ENCODE measurements at regions not wholly inside any gene's neighbourhood (a gene's known extent, or its start where the extent isn't known, plus 50 kb on each side); places are given as distances from the start of the nearest gene placed in this dataset.

DNA sequence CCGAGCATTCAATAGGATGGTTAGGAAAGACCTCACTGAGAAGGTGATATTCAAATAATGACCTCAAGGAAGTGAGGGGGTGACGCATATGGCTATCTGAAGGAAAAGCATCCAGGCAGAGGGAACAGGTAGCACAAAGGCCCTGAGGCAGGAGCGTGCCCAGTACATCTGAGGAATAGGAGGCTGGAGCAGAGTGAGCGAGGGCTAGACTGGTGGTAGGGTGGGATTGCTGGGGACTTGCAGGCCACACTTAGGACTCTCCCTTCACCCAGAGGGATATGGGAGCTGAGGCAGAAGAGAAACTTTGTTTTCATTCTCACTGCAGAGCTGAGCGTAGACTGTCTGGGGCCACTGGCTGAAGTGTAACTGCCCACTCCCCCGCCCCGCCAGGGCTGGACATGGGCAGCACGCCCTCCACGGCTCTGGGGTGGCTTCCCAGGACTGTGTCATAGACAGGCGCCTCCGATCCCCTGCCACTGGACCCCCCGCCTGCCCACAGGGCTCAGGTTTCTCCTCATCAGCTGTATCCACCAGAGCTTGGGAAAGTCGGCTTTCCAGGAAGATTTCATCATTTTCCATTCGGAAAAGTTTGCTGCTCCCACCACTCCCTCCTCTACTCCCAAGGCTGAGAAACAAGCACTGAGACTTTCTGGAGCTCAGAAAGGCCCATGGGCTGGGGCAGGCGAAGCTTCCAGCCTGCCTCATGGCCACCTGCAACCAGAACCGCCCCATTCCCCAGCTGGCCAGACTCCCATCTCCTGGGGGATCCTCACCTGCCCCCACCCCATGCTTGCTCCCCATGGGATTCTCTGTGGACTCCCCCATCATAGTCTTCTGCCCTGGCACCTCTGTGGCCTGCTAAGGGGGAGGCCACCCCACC, 142.6 kb downstream of the MRPL14 start:
- POLR2A ChIA-PET, result no interaction called here
- H3K27ac Mint-ChIP-seq (ENCODE audit: low read depth, unreplicated experiment), result no peak overlapping the region
- DNase-seq (ENCODE audit: unreplicated experiment), result no peak
- H3K4me1 Mint-ChIP-seq (ENCODE audit: insufficient read depth, unreplicated experiment), result no peaks in the 10 kb centered on the region
- no TSS peak for BruUV-seq (replicated peaks)
- H3K27me3 Mint-ChIP-seq (ENCODE audit: insufficient read depth, unreplicated experiment), result no peaks in the 10 kb centered on the region
- CTCF ChIA-PET, result no interaction called here
- H3K4me3 Mint-ChIP-seq (ENCODE audit: unreplicated experiment), result no peak overlapping the region
- no peaks in the 10 kb centered on the region for H3K9me3 Mint-ChIP-seq (ENCODE audit: unreplicated experiment)
- TF ChIP-seq, protein P1, sequence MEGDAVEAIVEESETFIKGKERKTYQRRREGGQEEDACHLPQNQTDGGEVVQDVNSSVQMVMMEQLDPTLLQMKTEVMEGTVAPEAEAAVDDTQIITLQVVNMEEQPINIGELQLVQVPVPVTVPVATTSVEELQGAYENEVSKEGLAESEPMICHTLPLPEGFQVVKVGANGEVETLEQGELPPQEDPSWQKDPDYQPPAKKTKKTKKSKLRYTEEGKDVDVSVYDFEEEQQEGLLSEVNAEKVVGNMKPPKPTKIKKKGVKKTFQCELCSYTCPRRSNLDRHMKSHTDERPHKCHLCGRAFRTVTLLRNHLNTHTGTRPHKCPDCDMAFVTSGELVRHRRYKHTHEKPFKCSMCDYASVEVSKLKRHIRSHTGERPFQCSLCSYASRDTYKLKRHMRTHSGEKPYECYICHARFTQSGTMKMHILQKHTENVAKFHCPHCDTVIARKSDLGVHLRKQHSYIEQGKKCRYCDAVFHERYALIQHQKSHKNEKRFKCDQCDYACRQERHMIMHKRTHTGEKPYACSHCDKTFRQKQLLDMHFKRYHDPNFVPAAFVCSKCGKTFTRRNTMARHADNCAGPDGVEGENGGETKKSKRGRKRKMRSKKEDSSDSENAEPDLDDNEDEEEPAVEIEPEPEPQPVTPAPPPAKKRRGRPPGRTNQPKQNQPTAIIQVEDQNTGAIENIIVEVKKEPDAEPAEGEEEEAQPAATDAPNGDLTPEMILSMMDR (IDR thresholded peaks at IDR 0.05; ENCODE audit: unreplicated experiment), result no peak
- intact Hi-C loops (cut with micrococcal nuclease), result no loop called here
- H3K36me3 Mint-ChIP-seq (ENCODE audit: insufficient read depth, unreplicated experiment), result no peaks in the 10 kb centered on the region

DNA sequence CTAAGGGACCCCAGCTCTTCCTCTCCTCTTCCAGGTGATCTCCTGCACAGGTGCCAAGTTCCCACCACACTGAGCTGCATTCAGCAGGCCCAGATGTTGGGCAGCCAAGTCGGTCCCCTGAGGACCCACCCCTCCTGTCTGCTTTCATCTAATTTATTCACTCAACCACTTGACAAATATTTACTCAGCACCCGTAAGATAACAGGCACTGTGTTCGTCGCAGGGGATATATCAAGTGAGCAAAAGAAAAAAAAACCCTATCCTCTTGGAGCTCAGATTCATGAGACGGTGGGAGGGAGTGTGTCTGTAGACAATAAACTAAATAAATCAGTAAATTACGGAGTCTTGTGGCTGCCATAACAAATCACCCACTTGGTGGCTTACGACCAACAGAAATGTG, 143.6 kb downstream of the MRPL14 start:
- Mint-ChIP-seq H3K27ac (ENCODE audit: low read depth, unreplicated experiment) (no peak overlapping the region), H3K27me3 (ENCODE audit: insufficient read depth, unreplicated experiment) (no peaks in the 10 kb centered on the region), H3K9me3 (ENCODE audit: unreplicated experiment) (no peaks in the 10 kb centered on the region), H3K36me3 (ENCODE audit: insufficient read depth, unreplicated experiment) (no peaks in the 10 kb centered on the region), H3K4me1 (ENCODE audit: insufficient read depth, unreplicated experiment) (peaks cover 2% of the 10 kb centered on the region), H3K4me3 (ENCODE audit: unreplicated experiment) (no peak overlapping the region)
- TF ChIP-seq, protein P1 (IDR thresholded peaks at IDR 0.05; ENCODE audit: unreplicated experiment), result no peak
- ChIA-PET CTCF (interaction anchor here (1.0 kb wide), 1 partner anchor 10 kb away, joined by 3 read pairs; no protein-coding TSS in a partner anchor), POLR2A (no interaction called here)
- intact Hi-C loops (cut with micrococcal nuclease), result no loop called here
- no peak for DNase-seq (ENCODE audit: unreplicated experiment)
- no TSS peak for BruUV-seq (replicated peaks)

DNA sequence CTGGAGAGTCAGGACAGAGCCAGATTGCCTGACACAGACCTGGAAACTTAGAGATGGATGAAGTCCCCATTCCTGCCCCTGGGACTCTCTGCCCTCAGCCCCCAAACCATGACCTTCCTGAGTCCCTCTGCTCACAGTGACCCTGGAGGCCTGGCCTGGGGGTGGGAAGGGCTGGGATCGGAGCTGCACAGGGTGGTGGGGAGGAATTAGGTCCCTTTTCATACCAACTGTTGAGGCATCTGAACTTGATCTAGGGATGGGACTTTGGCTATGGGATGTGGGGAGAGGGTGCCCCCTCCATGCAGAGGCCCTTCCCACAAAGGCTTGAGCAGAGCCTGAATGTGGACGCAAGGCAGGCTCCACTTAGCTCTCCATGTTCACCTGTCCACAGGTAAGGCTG, 144.1 kb downstream of the MRPL14 start:
- Mint-ChIP-seq H3K9me3 (ENCODE audit: unreplicated experiment) (no peaks in the 10 kb centered on the region), H3K4me3 (ENCODE audit: unreplicated experiment) (no peak overlapping the region), H3K27me3 (ENCODE audit: insufficient read depth, unreplicated experiment) (no peaks in the 10 kb centered on the region), H3K36me3 (ENCODE audit: insufficient read depth, unreplicated experiment) (no peaks in the 10 kb centered on the region), H3K4me1 (ENCODE audit: insufficient read depth, unreplicated experiment) (peaks cover 6% of the 10 kb centered on the region), H3K27ac (ENCODE audit: low read depth, unreplicated experiment) (no peak overlapping the region)
- DNase-seq (ENCODE audit: unreplicated experiment), result no peak
- no TSS peak for BruUV-seq (replicated peaks)
- CTCF ChIA-PET, result interaction anchor here (1.0 kb wide), 1 partner anchor 10 kb away, joined by 3 read pairs; no protein-coding TSS in a partner anchor
- POLR2A ChIA-PET, result no interaction called here
- intact Hi-C loops (cut with micrococcal nuclease), result no loop called here
- TF ChIP-seq, protein P1 (IDR thresholded peaks at IDR 0.05; ENCODE audit: unreplicated experiment), result no peak

DNA sequence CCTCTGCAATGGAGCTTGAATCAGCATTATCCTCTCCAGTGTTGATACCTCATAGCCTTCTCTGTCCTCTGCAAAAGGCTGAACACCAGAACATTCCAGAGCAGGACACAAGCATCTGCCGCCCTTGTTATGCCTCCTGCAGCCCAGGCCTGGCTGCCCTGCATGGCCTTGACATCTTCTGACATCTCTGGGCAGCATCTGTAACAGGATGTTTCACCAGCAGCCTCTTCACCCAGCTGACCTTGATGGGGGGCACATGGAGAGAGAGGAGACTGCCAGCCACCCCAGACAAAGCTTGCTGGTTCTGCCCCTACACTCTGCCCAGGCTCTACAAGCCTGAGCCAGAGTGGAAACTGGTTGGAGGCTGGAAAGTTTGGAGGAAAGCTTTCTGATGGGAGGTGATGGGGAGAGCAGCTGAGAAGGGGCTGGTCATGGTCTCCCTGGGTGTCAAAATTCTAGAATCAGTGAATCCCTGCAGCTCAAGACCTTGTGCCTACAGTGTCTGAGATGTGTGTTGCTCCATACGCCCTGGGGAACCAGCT, 145.1 kb downstream of the MRPL14 start:
- no peak overlapping the region for H3K4me3 Mint-ChIP-seq (ENCODE audit: unreplicated experiment)
- no peaks in the 10 kb centered on the region for H3K27me3 Mint-ChIP-seq (ENCODE audit: insufficient read depth, unreplicated experiment)
- peaks cover 15% of the 10 kb centered on the region for H3K4me1 Mint-ChIP-seq (ENCODE audit: insufficient read depth, unreplicated experiment)
- no peak for DNase-seq (ENCODE audit: unreplicated experiment)
- TF ChIP-seq, protein P1 (IDR thresholded peaks at IDR 0.05; ENCODE audit: unreplicated experiment), result no peak
- no peaks in the 10 kb centered on the region for H3K36me3 Mint-ChIP-seq (ENCODE audit: insufficient read depth, unreplicated experiment)
- H3K27ac Mint-ChIP-seq (ENCODE audit: low read depth, unreplicated experiment), result no peak overlapping the region
- BruUV-seq (replicated peaks), result no TSS peak
- no peaks in the 10 kb centered on the region for H3K9me3 Mint-ChIP-seq (ENCODE audit: unreplicated experiment)
- intact Hi-C loops (cut with micrococcal nuclease), result no loop called here
- ChIA-PET POLR2A (no interaction called here), CTCF (interaction anchor here (0.6 kb wide), 1 partner anchor 213 kb away, joined by 3 read pairs; no protein-coding TSS in a partner anchor)

Data from MCF 10A (cell line).